HTR-8/SVneo (cell line): ENCODE measurements at regions not wholly inside any gene's neighbourhood (a gene's known extent, or its start where the extent isn't known, plus 50 kb on each side); places are given as distances from the start of the nearest gene placed in this dataset.
"Not testable (repeated sequence)": the region's sequence is repeated elsewhere in the genome, so short reads cannot be mapped to it uniquely, and the experiment has no call there.

Experiments
- DNase-seq: peaks from one replicate; pipeline ENCODE4 v3.0.0; 2011; ENCODE audit warnings: low spot score, mixed read lengths; ENCODE audit not compliant: insufficient read length
- FAIRE-seq: peaks from 2 replicates; lab custom pipeline; 2011; peaks lifted over from hg19 to GRCh38; lab: Jason Lieb, UNC

DNA sequence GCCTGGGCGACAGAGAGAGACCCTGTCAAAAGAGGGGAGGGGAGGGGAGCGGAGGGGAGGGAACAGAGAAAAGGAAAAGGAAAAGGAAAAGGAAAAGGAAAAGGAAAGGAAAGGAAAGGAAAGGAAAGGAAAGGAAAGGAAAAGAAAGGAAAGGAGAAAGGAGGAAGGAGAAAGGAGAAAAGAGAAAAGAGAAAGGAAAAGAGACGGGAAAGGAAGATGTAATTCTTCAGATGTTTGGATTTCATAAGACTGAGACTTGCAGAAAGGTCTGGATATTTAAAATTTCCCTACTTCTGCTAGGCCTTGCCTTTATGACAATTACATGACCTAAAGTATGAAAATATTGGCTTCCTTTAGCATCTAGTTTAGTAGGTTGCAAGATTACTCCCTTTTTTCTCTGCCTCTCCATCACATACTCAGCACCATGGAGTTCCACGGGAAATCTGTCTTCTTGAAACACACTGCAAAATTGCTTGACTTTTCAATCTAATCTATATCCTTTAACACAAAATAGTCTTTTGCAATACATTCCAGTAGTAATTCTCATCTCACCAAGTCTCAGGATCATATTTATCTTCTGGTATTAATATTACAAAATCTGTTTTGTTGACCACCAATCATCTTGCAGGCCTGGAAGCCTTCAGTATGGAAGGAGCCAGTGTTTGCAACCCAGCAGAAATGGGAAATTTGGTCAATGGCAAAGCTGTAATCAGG is 383.5 kb downstream of the ZEB2 start:
- no peak for DNase-seq
- no peak for FAIRE-seq

- no peak for DNase-seq
- no peak for FAIRE-seq
Observed at GRCh38 chr2:144133936-144134665, 385.8 kb downstream of the ZEB2 start.

GRCh38 chr2:144132357-144132756 is 387.6 kb downstream of the ZEB2 start:
- no peak for FAIRE-seq

DNA sequence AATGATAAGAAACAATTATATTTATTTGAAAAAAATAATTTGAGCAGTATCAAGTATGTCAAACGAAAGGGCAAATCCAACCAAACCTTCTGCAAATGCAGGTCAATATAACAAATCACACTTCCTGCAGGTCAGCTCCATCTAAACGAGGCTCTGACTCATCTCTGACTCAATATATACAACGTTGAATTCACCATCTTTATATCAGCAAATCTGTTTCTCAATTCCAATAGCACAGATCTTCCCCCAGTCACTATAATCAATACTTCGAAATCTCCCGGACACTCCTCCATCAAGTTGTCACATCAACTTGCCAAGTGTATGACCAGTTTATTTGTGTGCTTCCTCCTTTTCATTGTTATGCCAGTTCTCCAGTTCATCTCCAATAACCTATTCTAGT is 388.9 kb downstream of the ZEB2 start:
- no peak for DNase-seq
- FAIRE-seq, result no peak

More at GRCh38 chr2:144132357-144132756, 387.6 kb downstream of the ZEB2 start:
- DNase-seq, result no peak

DNA sequence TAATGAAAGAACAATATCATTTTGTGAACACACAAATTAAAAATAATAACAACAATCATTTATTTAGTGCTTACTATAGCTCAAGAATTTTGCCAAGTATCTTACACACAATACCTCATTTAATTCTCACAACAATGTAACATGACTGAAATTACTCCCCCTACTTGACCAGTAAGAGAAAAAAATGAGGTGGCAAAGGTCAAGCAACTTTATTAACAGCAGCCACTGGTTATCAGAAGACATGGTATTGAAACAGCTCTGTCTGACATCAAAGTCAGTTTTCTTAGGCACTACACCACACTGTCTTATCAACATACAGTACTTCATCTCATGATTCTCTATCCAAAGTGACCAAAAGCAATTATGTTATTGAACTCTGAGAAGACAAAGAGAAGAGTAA is 389.4 kb downstream of the ZEB2 start:
- peak; percentile 20 for FAIRE-seq
- DNase-seq, result no peak

DNA sequence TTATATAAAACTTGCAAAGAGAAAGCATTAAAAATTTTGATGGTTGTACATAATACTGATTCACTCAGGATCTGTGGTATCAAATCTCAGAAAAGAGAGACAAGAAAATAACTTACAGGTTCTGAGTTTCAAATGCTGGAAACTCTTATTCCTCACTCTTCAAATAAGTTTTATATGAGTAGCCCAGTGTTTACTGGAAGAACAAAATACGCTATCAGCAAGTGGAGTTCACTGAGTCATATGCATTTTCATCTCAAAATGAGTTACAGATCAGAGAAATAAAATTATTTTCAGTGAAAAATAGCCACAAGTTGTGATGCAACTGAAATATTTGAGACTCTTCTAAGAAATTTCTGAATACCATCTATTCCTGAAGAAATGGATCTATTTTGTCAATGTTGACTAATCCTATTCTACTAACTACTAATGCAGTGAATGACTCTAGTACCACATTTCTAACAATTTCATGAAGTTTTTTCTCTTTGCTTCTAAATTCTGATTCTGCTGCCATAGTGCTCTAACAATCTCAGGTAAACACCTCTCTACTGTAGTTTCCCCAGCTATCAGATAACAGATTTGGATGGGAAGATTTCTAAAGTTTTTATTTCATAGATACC is 391.7 kb downstream of the ZEB2 start:
- FAIRE-seq, result no peak
- DNase-seq, result no peak

- DNase-seq (no peak), FAIRE-seq (no peak)
Observed at GRCh38 chr2:144127693-144128092, 392.2 kb downstream of the ZEB2 start.

DNA sequence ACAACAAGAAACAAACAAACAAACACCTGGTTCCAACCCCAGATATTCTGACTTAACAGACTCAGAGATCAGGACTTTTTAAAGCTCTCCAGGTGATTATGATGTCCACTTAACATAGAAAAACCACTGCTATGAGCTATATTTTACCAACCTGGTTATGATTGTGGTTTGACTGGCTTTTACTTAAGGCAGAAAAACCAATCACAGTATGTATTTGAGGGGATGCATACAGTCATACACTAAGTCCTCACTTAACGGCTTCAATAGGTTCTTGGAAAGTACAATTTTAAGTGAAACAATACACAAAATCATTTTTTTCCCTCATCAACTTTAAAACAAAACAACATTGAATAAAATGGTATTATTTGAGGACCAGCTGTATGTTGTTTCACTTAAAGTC is 393.6 kb downstream of the ZEB2 start:
- no peak for DNase-seq
- no peak for FAIRE-seq

- no peak for FAIRE-seq
- no peak for DNase-seq
Observed at GRCh38 chr2:144125751-144126150, 394.2 kb downstream of the ZEB2 start.

GRCh38 chr2:144124882-144125281 is 395.0 kb downstream of the ZEB2 start:
- no peak for FAIRE-seq
- no peak for DNase-seq

- FAIRE-seq (no peak), DNase-seq (no peak)
Observed at GRCh38 chr2:144120487-144120886, 399.4 kb downstream of the ZEB2 start.

DNA sequence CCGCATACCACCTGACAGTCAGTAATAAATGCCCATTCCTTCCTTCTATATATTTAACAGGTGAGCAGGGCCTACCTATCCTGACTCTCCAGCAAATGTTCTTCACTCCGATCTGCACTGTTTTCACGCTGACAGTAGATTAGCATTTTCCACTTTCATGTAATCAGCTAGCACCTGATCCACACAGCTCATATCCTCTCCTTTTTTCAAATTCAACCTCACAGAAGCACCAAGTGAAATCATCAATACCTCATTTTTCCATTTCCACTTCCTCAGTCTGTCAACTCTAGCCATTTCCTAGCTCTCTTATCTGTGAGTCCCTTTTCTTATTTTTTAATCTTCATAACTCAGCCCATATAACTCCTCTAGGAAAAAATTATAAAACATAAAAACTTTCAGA is 402.8 kb downstream of the ZEB2 start:
- FAIRE-seq (no peak), DNase-seq (no peak)

GRCh38 chr2:144115739-144116291 is 404.1 kb downstream of the ZEB2 start:
- DNase-seq (no peak), FAIRE-seq (no peak)

DNA sequence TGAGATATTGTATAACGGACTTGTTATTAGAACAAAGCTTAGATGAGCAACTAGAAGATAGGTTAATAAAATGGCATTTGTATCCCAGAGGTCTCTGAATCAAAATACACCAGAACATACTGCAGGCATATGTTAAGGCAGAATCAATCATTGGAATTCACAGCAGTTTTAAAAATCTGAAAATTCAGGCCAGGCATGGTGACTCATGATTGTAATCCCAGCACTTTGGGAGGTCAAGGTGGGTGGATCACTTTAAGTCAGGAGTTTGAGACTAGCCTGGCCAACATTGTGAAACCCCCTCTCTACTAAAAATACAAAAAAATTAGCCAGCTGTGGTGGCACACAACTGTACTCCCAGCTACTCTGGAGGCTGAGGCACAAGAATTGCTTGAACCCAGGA is 405.2 kb downstream of the ZEB2 start:
- FAIRE-seq (no peak), DNase-seq (no peak)

GRCh38 chr2:144111437-144111836 is 408.5 kb downstream of the ZEB2 start:
- FAIRE-seq (no peak), DNase-seq (peak; percentile 59)

GRCh38 chr2:144106104-144106503 is 413.8 kb downstream of the ZEB2 start:
- not testable (repeated sequence) for FAIRE-seq, DNase-seq

DNA sequence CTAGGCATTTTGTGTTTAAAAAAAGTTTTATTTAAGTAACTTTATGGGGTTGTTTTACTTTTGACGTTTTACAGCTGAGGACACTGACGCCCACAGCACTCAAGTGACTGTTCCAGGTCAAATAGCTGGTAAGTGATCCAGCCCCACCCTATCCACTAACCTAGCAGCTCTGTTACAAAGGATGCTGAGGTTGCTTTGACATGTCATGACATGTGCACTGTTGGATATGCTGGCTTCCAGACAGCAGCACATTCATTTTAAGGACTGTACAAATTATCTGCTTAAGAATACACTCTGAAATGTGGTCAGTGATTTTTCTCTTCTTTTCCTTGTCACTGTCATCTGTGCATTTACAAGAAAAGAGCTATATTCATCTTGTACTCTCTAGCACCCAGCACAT is 417.5 kb downstream of the ZEB2 start:
- FAIRE-seq (no peak), DNase-seq (no peak)

GRCh38 chr2:144099780-144100377 is 420.0 kb downstream of the ZEB2 start:
- FAIRE-seq, result peak; percentile 9
- DNase-seq, result peak; percentile 51

DNA sequence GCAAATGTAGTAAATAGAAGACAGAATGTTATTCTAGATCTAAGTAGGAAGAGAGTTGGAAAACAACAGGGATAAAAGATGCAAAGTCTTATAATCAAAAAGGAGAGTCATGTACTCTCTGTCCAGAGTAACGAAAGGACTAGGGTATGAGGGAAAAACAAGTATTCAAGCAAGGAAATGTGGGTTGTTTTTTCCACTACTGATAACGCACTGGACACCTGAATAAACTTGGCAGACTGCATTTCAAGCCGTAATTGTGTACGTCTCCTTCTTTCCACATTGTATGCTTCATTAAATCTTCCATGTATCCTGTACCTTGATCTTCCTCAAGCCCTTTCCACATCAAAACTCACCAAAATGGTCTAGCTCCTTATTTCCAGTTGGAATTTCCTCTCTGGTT is 420.6 kb downstream of the ZEB2 start:
- DNase-seq, result no peak
- FAIRE-seq, result no peak

- no peak for FAIRE-seq
- no peak for DNase-seq
Observed at GRCh38 chr2:144097440-144098225, 422.3 kb downstream of the ZEB2 start.
